Stomach (tissue), 4 donors: ENCODE measurements at regions not wholly inside any gene's neighbourhood (a gene's known extent, or its start where the extent isn't known, plus 50 kb on each side); places are given as distances from the start of the nearest gene placed in this dataset.

Experiments used
- CTCF ChIP-seq, 7 experiments: fragments of 450-650 bp in 4 of 7; fragments of 200-600 bp in 3 of 7; sonication (generic) in 3 of 7; IDR thresholded peaks; one replicate each; pipeline ENCODE4 v1.5.1; 2016 to 2019; ENCODE audit warnings: antibody characterized with exemption in 7 of 7, control low read depth in 2 of 7, mild to moderate bottlenecking in 1 of 7
- EP300 ChIP-seq: sonication (generic); formaldehyde crosslinking; IDR thresholded peaks from one replicate; pipeline ENCODE4 v1.6.1; 2017; ENCODE audit warnings: antibody characterized with exemption
- POLR2A ChIP-seq, 4 donors: fragments of 450-650 bp; IDR thresholded peaks; one replicate each; pipeline ENCODE4 v1.6.1; 2016; ENCODE audit warnings: antibody characterized with exemption in 4 of 4, control low read depth in 2 of 4, mild to moderate bottlenecking in 1 of 4, moderate library complexity in 1 of 4
- POLR2AphosphoS5 ChIP-seq, 3 donors: sonication (generic); formaldehyde crosslinking; IDR thresholded peaks; one replicate each; pipeline ENCODE4 v1.6.1; 2016; ENCODE audit warnings: antibody characterized with exemption in 3 of 3

GRCh38 chr14:53316504-53316903 is 163.4 kb upstream of the DDHD1 start:
- TF ChIP-seq CTCF (IDR thresholded peaks at IDR 0.05) (no peak), POLR2A (IDR thresholded peaks at IDR 0.05) (no peak), EP300 (no peak), POLR2AphosphoS5 (IDR thresholded peaks at IDR 0.05) (no peak)
